GM10266 (cell line): ENCODE measurements at regions not wholly inside any gene's neighbourhood (a gene's known extent, or its start where the extent isn't known, plus 50 kb on each side); places are given as distances from the start of the nearest gene placed in this dataset.

Source experiments
- DNase-seq: peaks from one replicate; pipeline ENCODE4 v3.0.0; 2012; ENCODE audit errors: extremely low spot score
- TF ChIP-seq, protein P1 (sequence below): IDR thresholded peaks from 2 replicates; pipeline ENCODE4 v1.5.1; 2012; ENCODE audit warnings: mild to moderate bottlenecking, low read depth; ENCODE audit not compliant: control insufficient read depth, insufficient read depth; ENCODE audit errors: missing control alignments

DNA sequence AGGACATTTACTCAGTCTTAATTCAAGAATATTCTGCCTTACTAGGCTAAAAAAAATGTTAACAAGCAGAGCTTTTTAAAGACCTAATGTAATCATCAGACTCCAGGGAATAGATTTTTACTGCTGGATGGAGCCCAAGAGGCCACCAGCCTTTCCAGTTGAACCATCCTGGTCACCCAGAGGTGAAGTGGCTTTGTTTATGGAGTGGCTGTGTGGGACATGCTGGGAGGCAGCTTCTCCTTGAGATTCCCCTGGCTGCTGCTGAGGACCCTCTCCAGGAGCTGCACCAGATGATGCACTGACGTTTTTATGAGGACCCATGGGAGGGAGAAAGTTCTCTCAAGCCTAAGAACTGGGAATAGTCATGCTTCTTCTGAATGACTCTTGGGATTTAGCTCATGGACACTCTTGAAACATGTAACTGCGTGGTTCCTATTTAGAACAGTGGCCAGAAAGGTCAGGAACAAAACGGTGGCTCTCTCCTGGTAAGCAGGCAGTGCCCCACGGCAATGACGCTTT is 205.9 kb upstream of the MIR17HG start:
- DNase-seq: no peak
- TF ChIP-seq, protein P1, sequence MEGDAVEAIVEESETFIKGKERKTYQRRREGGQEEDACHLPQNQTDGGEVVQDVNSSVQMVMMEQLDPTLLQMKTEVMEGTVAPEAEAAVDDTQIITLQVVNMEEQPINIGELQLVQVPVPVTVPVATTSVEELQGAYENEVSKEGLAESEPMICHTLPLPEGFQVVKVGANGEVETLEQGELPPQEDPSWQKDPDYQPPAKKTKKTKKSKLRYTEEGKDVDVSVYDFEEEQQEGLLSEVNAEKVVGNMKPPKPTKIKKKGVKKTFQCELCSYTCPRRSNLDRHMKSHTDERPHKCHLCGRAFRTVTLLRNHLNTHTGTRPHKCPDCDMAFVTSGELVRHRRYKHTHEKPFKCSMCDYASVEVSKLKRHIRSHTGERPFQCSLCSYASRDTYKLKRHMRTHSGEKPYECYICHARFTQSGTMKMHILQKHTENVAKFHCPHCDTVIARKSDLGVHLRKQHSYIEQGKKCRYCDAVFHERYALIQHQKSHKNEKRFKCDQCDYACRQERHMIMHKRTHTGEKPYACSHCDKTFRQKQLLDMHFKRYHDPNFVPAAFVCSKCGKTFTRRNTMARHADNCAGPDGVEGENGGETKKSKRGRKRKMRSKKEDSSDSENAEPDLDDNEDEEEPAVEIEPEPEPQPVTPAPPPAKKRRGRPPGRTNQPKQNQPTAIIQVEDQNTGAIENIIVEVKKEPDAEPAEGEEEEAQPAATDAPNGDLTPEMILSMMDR: no peak

DNA sequence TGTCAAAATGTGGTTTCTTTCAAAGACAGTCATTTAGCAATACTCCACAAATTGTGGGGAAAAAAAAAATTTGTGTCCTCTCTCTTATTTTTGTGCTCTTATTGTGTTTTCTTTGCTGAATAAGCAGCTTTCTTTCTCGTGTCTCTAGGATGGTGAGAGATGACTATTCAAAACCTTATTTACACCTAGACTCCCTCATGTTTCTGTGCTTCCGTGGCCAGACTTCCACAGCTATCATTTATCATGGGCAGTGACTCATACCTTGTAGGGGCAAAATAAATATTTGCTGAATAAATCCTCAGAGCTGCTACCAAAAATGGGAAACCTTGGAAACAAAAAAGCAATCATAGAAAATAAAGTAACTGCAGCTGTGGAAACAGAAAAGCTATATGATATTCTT is 204.9 kb upstream of the MIR17HG start:
- DNase-seq: no peak
- TF ChIP-seq, protein P1: no peak

DNA sequence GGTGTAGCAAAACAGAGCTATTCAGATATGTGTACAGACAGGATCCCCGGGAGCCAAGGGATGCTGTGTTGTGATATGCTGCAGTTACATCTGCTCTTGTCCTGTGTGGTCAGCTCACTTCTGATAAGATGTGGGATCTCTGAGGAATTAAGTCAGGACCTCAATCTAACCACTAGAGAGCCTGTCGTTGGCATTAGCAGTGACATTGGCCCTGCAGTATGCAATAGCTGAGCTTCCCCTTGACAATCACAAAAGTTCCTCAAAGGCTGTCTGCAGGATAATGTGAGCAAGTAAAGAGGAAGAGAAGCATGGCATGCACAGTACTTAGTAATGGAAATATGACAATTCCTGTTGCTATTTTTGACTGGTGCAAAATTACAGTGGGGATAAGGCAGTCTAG is 203.4 kb upstream of the MIR17HG start:
- no peak for DNase-seq
- TF ChIP-seq, protein P1: no peak

- DNase-seq: no peak
- TF ChIP-seq, protein P1: no peak
Measured at GRCh38 chr13:91144486-91144885, 203.0 kb upstream of the MIR17HG start.

- TF ChIP-seq, protein P1: no peak
- no peak for DNase-seq
Measured at GRCh38 chr13:91145571-91146205, 201.8 kb upstream of the MIR17HG start.

DNA sequence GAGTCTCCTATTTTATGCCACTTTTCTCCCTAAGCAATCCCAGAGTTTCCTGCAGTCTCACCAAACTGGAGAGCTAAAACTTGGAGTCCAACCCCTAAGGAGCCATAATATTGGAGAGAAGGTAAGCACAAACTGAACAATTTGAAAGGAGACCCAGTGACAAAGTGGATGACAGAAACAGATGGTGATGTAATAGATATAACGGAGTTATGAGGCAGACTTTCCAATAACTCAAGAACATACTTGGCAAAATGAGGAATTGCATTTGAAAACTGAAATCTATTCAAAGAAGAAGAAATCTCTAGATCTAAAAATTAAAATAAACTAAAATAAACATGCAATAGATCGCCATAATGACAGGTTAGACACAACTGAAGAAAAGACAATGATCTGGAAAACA is 200.9 kb upstream of the MIR17HG start:
- TF ChIP-seq, protein P1: no peak
- no peak for DNase-seq

DNA sequence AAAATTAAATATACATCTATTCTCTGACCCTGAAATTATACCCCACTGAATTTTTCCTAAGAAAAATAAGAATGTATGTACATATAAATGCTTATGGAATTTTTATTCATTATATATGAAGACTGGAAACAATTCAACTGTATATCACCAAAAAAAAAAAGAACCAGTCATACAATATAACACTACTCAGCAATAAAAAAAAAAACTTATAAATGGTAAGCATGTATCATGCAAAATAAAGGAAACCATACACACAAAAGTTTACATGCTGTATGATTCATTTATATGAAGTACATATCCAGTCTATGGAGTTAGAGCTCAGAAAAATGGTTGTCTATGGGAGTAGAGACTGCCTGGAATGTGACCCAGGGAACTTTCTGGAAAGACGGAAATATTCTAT is 199.4 kb upstream of the MIR17HG start:
- TF ChIP-seq, protein P1: no peak
- no peak for DNase-seq
